ENCODE measurements at regions not wholly inside any gene's neighbourhood (a gene's known extent, or its start where the extent isn't known, plus 50 kb on each side); places are given as distances from the start of the nearest gene placed in this dataset.

- no peaks in the 10 kb centered on the region for H3K9me3 Mint-ChIP-seq
- H3K27ac Mint-ChIP-seq = no peak overlapping the region
- H3K36me3 Mint-ChIP-seq = no peaks in the 10 kb centered on the region
- H3K4me1 Mint-ChIP-seq = peaks cover 16% of the 10 kb centered on the region
- no peak overlapping the region for H3K4me3 Mint-ChIP-seq
- H3K27me3 Mint-ChIP-seq = peaks cover 2% of the 10 kb centered on the region
- ATAC-seq (ENCODE audit: low read depth) = no peak
- DNase-seq (ENCODE audit: low spot score in 2 of 2) = no peak
Observed at GRCh38 chr17:33970279-33970678, 284.8 kb upstream of the CCL2 start.

DNA sequence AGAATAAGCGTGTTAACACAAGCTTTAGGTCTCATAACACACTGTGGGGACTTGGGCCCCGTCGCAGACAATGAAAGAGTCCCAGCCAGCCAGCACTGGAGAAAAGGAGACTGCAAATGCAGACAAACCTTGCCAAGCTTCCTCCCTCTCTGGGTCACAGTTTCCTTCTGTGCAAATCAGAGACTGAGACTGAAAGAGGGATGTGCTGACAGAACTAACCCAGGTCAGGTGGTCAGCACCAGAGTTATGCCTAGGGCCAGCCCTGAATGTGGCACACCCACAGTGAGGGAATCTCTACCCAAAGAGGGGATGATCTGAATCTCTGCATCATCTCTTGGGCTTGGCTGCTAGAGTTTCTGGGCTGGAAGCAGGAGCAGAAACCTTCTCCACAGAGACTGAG, 282.3 kb upstream of the CCL2 start:
- Mint-ChIP-seq H3K36me3 (no peaks in the 10 kb centered on the region), H3K9me3 (no peaks in the 10 kb centered on the region), H3K27ac (no peak overlapping the region), H3K27me3 (peaks cover 6% of the 10 kb centered on the region), H3K4me1 (peaks cover 16% of the 10 kb centered on the region), H3K4me3 (no peak overlapping the region)
- DNase-seq (ENCODE audit: low spot score in 2 of 2) (no peak), ATAC-seq (ENCODE audit: low read depth) (no peak)

DNA sequence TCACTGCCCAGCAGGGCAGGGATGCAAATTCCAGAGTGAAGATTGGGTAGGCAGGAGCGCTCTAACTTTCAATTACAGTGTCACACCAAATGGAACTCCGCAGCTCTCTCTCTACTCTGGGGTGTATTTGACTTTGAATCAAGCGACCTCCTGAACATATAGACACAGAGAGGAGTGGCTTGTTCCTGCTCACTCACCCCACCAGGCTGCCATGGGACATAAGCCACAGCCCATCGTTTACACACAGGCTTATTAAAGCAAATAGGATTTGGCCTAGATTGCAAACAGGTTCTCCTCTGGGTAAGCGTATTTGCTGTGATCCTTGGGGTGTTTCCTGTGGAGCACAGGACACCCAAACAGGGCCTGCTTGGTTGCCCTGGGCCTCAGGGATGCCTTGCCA, 281.6 kb upstream of the CCL2 start:
- Mint-ChIP-seq H3K36me3 (no peaks in the 10 kb centered on the region), H3K9me3 (no peaks in the 10 kb centered on the region), H3K27me3 (peaks cover 6% of the 10 kb centered on the region), H3K4me3 (no peak overlapping the region), H3K27ac (no peak overlapping the region), H3K4me1 (peaks cover 9% of the 10 kb centered on the region)
- DNase-seq (ENCODE audit: low spot score in 2 of 2) (no peak), ATAC-seq (ENCODE audit: low read depth) (no peak)

DNA sequence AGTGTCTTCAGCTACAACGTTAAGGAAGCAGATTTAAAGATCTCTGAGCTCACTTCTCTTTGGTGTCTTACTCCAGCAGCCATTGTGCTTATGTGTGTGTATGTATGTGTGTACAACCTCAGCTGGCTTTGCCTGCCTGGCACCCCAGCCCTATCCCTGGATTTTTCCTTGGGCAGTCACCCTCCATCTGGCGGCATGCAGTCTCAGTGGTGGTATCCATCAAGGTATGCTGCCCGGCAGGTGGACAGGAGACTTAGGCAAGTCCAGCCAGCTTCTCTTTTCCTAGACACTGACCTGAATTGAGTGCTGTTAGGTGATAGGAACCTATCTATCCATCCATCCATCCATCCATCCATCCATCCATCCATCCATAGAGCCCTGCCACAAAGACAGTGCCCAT, 280.8 kb upstream of the CCL2 start:
- Mint-ChIP-seq H3K9me3 (no peaks in the 10 kb centered on the region), H3K4me1 (peaks cover 2% of the 10 kb centered on the region), H3K4me3 (no peak overlapping the region), H3K36me3 (no peaks in the 10 kb centered on the region), H3K27me3 (peaks cover 6% of the 10 kb centered on the region), H3K27ac (no peak overlapping the region)
- DNase-seq (ENCODE audit: low spot score in 2 of 2) (no peak), ATAC-seq (ENCODE audit: low read depth) (no peak)

DNA sequence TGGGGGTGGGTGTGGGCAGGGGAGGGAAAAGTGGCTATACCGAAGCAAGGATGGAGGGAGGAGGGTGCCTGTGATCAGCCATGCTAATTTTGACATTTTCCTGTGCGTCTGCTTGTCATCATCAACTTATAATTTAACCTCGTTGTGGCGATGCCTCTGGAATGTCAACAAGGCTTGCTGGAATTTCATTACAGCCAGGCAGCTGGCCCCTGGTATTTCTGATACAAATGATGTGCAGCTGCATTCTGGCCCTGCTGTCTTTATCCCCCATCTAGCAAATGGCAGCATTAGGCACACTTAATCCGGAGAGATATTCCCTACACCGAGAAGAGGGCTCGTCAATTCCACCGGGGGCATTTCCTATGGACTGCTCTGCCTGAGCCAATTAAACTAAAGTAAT, 278.3 kb upstream of the CCL2 start:
- DNase-seq (ENCODE audit: low spot score in 2 of 2) (no peak), ATAC-seq (ENCODE audit: low read depth) (no peak)
- no peaks in the 10 kb centered on the region for H3K36me3 Mint-ChIP-seq
- H3K27me3 Mint-ChIP-seq = peaks cover 6% of the 10 kb centered on the region
- peaks cover 4% of the 10 kb centered on the region for H3K4me1 Mint-ChIP-seq
- H3K4me3 Mint-ChIP-seq = no peak overlapping the region
- H3K27ac Mint-ChIP-seq = no peak overlapping the region
- no peaks in the 10 kb centered on the region for H3K9me3 Mint-ChIP-seq

DNA sequence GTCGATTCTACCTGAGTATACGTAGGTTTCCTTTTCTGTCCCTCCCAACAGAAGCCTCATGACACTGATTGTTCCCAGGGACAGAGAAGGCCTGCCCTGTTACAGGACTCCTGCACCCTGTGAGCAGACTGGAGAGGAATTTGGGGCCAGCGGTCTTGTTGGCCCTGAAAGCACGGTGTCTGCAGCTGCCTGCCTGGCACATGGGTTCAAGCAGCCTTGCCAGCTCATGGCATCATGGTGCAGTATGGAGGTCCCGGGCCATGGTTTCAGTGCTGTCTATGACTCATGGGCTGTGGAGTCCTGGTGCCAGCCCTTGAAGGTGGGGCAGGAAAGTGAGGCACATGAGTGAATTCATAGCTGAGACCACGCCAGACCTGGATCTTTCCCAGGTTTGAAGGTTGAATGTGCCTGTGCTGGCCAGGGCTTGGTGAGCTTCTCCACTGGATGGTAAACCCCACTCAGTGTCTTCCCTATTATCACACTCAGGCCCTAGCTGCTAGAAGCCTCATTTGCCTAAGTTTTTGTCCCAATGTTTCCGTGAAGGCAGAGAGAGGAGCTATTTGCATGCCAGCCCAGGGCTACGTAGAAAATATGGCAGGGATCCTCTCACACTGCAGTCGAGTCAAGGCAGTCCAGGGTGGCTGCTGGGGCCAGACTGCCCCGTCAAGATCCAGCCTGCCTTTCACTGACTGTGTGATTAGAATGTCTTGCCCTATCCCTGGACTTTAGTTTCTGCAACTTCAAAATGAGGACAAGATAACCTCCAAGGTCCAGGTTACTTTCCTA, 277.2 kb upstream of the CCL2 start:
- no peak for ATAC-seq (ENCODE audit: low read depth)
- peaks cover 6% of the 10 kb centered on the region for H3K27me3 Mint-ChIP-seq
- H3K9me3 Mint-ChIP-seq = no peaks in the 10 kb centered on the region
- peaks cover 4% of the 10 kb centered on the region for H3K4me1 Mint-ChIP-seq
- H3K36me3 Mint-ChIP-seq = no peaks in the 10 kb centered on the region
- H3K4me3 Mint-ChIP-seq = no peak overlapping the region
- H3K27ac Mint-ChIP-seq = no peak overlapping the region
- no peak for DNase-seq (ENCODE audit: low spot score in 2 of 2)

- peaks cover 6% of the 10 kb centered on the region for H3K27me3 Mint-ChIP-seq
- H3K4me1 Mint-ChIP-seq = peaks cover 4% of the 10 kb centered on the region
- H3K4me3 Mint-ChIP-seq = no peak overlapping the region
- no peaks in the 10 kb centered on the region for H3K9me3 Mint-ChIP-seq
- DNase-seq (ENCODE audit: low spot score in 2 of 2) (no peak), ATAC-seq (ENCODE audit: low read depth) (no peak)
- H3K27ac Mint-ChIP-seq = no peak overlapping the region
- H3K36me3 Mint-ChIP-seq = no peaks in the 10 kb centered on the region
Observed at GRCh38 chr17:33978889-33979288, 276.2 kb upstream of the CCL2 start.

DNA sequence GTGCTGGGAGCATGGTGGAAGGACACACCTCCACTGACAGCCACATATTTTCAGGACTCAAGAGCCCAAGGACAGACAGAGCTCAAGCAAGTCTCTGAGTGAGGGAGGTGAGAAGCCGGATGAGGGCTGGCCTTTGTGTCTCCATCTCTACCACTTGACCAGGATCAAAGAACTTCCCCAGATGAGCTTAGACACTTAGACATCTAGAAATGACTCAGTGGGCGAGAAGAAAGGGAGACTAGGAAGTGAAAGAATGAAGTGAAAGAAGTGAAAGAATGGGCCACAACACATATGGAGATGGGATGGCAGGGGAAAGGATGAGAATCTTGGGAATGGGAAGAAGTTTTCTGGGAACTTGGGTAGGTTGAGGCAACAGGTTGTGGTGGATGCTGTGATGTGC, 274.9 kb upstream of the CCL2 start:
- no peaks in the 10 kb centered on the region for H3K36me3 Mint-ChIP-seq
- no peak overlapping the region for H3K4me3 Mint-ChIP-seq
- ATAC-seq (ENCODE audit: low read depth) (no peak), DNase-seq (ENCODE audit: low spot score in 2 of 2) (no peak)
- no peak overlapping the region for H3K27ac Mint-ChIP-seq
- H3K4me1 Mint-ChIP-seq = peaks cover 4% of the 10 kb centered on the region
- no peaks in the 10 kb centered on the region for H3K9me3 Mint-ChIP-seq
- peaks cover 4% of the 10 kb centered on the region for H3K27me3 Mint-ChIP-seq

GRCh38 chr17:33981711-33982601, 273.1 kb upstream of the CCL2 start:
- H3K27ac Mint-ChIP-seq = no peak overlapping the region
- H3K4me3 Mint-ChIP-seq = no peak overlapping the region
- no peak for DNase-seq (ENCODE audit: low spot score in 2 of 2)
- no peaks in the 10 kb centered on the region for H3K9me3 Mint-ChIP-seq
- H3K36me3 Mint-ChIP-seq = no peaks in the 10 kb centered on the region
- no peaks in the 10 kb centered on the region for H3K27me3 Mint-ChIP-seq
- H3K4me1 Mint-ChIP-seq = peaks cover 4% of the 10 kb centered on the region
- ATAC-seq (ENCODE audit: low read depth) = no peak

- Mint-ChIP-seq H3K27me3 (no peaks in the 10 kb centered on the region), H3K4me3 (no peak overlapping the region), H3K36me3 (no peaks in the 10 kb centered on the region), H3K27ac (no peak overlapping the region), H3K4me1 (peaks cover 4% of the 10 kb centered on the region), H3K9me3 (no peaks in the 10 kb centered on the region)
- ATAC-seq (ENCODE audit: low read depth) (no peak), DNase-seq (ENCODE audit: low spot score in 2 of 2) (no peak)
Observed at GRCh38 chr17:33982909-33983308, 272.2 kb upstream of the CCL2 start.

DNA sequence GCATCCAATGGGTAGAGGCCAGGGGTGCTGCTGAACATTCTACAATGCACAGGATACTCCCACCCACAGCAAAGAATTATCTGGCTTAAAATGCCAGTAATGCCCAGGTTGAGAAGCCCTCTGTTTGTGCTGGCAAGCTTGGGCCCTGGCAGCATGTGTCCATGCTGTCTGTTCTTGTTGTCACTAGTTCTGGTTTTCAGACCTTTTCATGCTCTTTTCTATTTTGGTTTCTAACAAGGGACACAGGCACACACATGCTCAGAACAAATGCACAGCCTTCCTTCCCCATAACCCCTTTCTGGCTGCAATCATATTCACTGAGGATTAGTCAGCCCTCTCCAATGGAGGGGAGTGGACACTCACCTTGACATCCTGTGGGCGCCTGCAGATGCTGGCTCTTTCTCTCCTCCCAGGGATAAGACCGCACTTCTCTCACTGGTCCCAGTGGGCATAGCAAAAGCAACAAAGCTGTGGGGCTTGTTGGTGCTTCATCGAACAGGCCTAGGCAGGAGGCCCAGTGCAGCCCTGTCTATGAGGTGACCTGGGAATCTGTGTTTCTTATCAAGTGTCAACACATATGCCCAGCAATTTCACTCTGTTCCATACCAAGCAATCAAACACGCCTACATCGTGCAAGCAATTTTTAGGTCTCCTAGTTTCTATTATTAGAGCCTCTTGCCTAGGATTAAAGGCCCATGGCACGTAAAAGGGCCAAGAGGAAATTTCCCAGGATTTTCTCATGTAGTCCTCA, 271.1 kb upstream of the CCL2 start:
- no peak for ATAC-seq (ENCODE audit: low read depth)
- DNase-seq (ENCODE audit: low spot score in 2 of 2) = no peak
- Mint-ChIP-seq H3K4me1 (peaks cover 4% of the 10 kb centered on the region), H3K36me3 (peaks cover 1% of the 10 kb centered on the region), H3K9me3 (peaks cover 3% of the 10 kb centered on the region), H3K27ac (no peak overlapping the region), H3K4me3 (no peak overlapping the region), H3K27me3 (peaks cover 6% of the 10 kb centered on the region)

- Mint-ChIP-seq H3K36me3 (peaks cover 1% of the 10 kb centered on the region), H3K4me3 (no peak overlapping the region), H3K9me3 (peaks cover 3% of the 10 kb centered on the region), H3K27me3 (peaks cover 7% of the 10 kb centered on the region), H3K4me1 (no peaks in the 10 kb centered on the region), H3K27ac (no peak overlapping the region)
- ATAC-seq (ENCODE audit: low read depth) (no peak), DNase-seq (ENCODE audit: low spot score in 2 of 2) (no peak)
Observed at GRCh38 chr17:33986088-33986487, 269.0 kb upstream of the CCL2 start.

DNA sequence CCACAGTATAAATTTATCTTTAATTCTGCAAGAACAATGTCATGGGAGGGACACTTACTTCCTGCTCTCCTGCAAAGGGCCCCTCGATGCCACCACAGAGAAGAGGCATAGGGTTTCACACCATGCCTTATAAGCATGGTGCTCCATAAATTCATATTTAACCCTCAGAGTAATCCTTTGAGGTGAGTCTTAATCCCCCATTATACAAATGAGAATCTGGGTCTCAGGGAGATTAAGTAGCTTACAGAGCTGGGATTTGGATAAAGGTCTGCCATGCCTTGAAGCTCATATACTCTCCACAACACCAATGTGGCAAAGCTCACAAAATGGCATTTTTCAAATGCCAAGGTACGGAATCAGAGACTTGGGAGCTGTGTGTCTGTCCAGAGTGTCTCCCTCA, 268.5 kb upstream of the CCL2 start:
- ATAC-seq (ENCODE audit: low read depth) (no peak), DNase-seq (ENCODE audit: low spot score in 2 of 2) (no peak)
- H3K9me3 Mint-ChIP-seq = peaks cover 3% of the 10 kb centered on the region

GRCh38 chr17:33987162-33987561, 267.9 kb upstream of the CCL2 start:
- Mint-ChIP-seq H3K9me3 (peaks cover 3% of the 10 kb centered on the region), H3K4me1 (no peaks in the 10 kb centered on the region), H3K27me3 (peaks cover 7% of the 10 kb centered on the region), H3K36me3 (peaks cover 1% of the 10 kb centered on the region), H3K4me3 (no peak overlapping the region), H3K27ac (no peak overlapping the region)
- no peak for ATAC-seq (ENCODE audit: low read depth)
- no peak for DNase-seq (ENCODE audit: low spot score in 2 of 2)

More for the DNA sequence above, 268.5 kb upstream of the CCL2 start:
- Mint-ChIP-seq H3K4me1 (no peaks in the 10 kb centered on the region), H3K27me3 (peaks cover 7% of the 10 kb centered on the region), H3K4me3 (no peak overlapping the region), H3K27ac (no peak overlapping the region), H3K36me3 (peaks cover 1% of the 10 kb centered on the region)

All from memory B cell (primary cell).